ENCODE measurements at regions not wholly inside any gene's neighbourhood (a gene's known extent, or its start where the extent isn't known, plus 50 kb on each side); places are given as distances from the start of the nearest gene placed in this dataset.

GRCh38 chr18:56124186-56124585 lies 514.2 kb downstream of the TXNL1 start:
- no peak overlapping the region for H3K4me3 ChIP-seq (ENCODE audit: insufficient read depth, low read depth, low read length)
- H3K79me2 ChIP-seq (ENCODE audit: insufficient read depth, low read length) = no peaks in the 10 kb centered on the region
- H3K4me2 ChIP-seq (ENCODE audit: low read length) = peak overlapping the region; percentile 33
- H3K4me1 ChIP-seq (ENCODE audit: insufficient read depth, low read length) = peaks cover 10% of the 10 kb centered on the region
- H4K20me1 ChIP-seq (ENCODE audit: insufficient read depth, low read length) = no peaks in the 10 kb centered on the region
- H3K27me3 ChIP-seq (ENCODE audit: insufficient read depth, low read length) = no peaks in the 10 kb centered on the region
- no peak for TF ChIP-seq EZH2 (IDR thresholded peaks at IDR 0.05; ENCODE audit: insufficient read depth, low read length)
- no peak for TF ChIP-seq CTCF (IDR thresholded peaks at IDR 0.05; ENCODE audit: insufficient read depth, low read depth, low read length)
- FAIRE-seq (peak; percentile 78), DNase-seq (ENCODE audit: low read depth) (peak; percentile 96)
- H3K9ac ChIP-seq (ENCODE audit: low read length) = no peak overlapping the region
- no peaks in the 10 kb centered on the region for H3K36me3 Mint-ChIP-seq (ENCODE audit: low read depth, unreplicated experiment)
- H2AFZ ChIP-seq (ENCODE audit: low read depth, low read length) = peak overlapping the region; percentile 6
- no peaks in the 10 kb centered on the region for H3K27me3 Mint-ChIP-seq (ENCODE audit: low read depth, unreplicated experiment)
- H3K9me3 Mint-ChIP-seq (ENCODE audit: unreplicated experiment) = no peaks in the 10 kb centered on the region
- H3K9me3 ChIP-seq (ENCODE audit: insufficient read depth, low read depth, low read length) = no peaks in the 10 kb centered on the region
- H3K4me1 Mint-ChIP-seq (ENCODE audit: low read depth, unreplicated experiment) = peaks cover 6% of the 10 kb centered on the region
- H3K27ac Mint-ChIP-seq (ENCODE audit: unreplicated experiment) = no peak overlapping the region
- no peak overlapping the region for H3K4me3 Mint-ChIP-seq (ENCODE audit: unreplicated experiment)
- peak overlapping the region; percentile 74 for H3K27ac ChIP-seq (ENCODE audit: low read depth, low read length)
- H3K36me3 ChIP-seq (ENCODE audit: insufficient read depth, low read length) = no peaks in the 10 kb centered on the region

- H3K4me1 ChIP-seq (ENCODE audit: insufficient read depth, low read length) = peaks cover 10% of the 10 kb centered on the region
- TF ChIP-seq CTCF (IDR thresholded peaks at IDR 0.05; ENCODE audit: insufficient read depth, low read depth, low read length) (no peak), EZH2 (IDR thresholded peaks at IDR 0.05; ENCODE audit: insufficient read depth, low read length) (no peak)
- H3K79me2 ChIP-seq (ENCODE audit: insufficient read depth, low read length) = no peaks in the 10 kb centered on the region
- no peak overlapping the region for H2AFZ ChIP-seq (ENCODE audit: low read depth, low read length)
- Mint-ChIP-seq H3K27ac (ENCODE audit: unreplicated experiment) (no peak overlapping the region), H3K9me3 (ENCODE audit: unreplicated experiment) (no peaks in the 10 kb centered on the region), H3K36me3 (ENCODE audit: low read depth, unreplicated experiment) (no peaks in the 10 kb centered on the region), H3K4me3 (ENCODE audit: unreplicated experiment) (no peak overlapping the region), H3K4me1 (ENCODE audit: low read depth, unreplicated experiment) (peaks cover 8% of the 10 kb centered on the region), H3K27me3 (ENCODE audit: low read depth, unreplicated experiment) (no peaks in the 10 kb centered on the region)
- no peaks in the 10 kb centered on the region for H3K9me3 ChIP-seq (ENCODE audit: insufficient read depth, low read depth, low read length)
- no peak for FAIRE-seq
- no peak for DNase-seq (ENCODE audit: low read depth)
- H3K27ac ChIP-seq (ENCODE audit: low read depth, low read length) = no peak overlapping the region
- no peaks in the 10 kb centered on the region for H4K20me1 ChIP-seq (ENCODE audit: insufficient read depth, low read length)
- no peaks in the 10 kb centered on the region for H3K27me3 ChIP-seq (ENCODE audit: insufficient read depth, low read length)
- H3K9ac ChIP-seq (ENCODE audit: low read length) = no peak overlapping the region
- no peaks in the 10 kb centered on the region for H3K36me3 ChIP-seq (ENCODE audit: insufficient read depth, low read length)
- H3K4me2 ChIP-seq (ENCODE audit: low read length) = no peak overlapping the region
- no peak overlapping the region for H3K4me3 ChIP-seq (ENCODE audit: insufficient read depth, low read depth, low read length)
Measured at GRCh38 chr18:56121669-56122068, 516.7 kb downstream of the TXNL1 start.

- no peak overlapping the region for H3K4me3 Mint-ChIP-seq (ENCODE audit: unreplicated experiment)
- H3K9me3 Mint-ChIP-seq (ENCODE audit: unreplicated experiment) = no peaks in the 10 kb centered on the region
- no peak overlapping the region for H3K9ac ChIP-seq (ENCODE audit: low read length)
- TF ChIP-seq EZH2 (IDR thresholded peaks at IDR 0.05; ENCODE audit: insufficient read depth, low read length) (no peak), CTCF (IDR thresholded peaks at IDR 0.05; ENCODE audit: insufficient read depth, low read depth, low read length) (no peak)
- H3K27ac ChIP-seq (ENCODE audit: low read depth, low read length) = no peak overlapping the region
- no peak overlapping the region for H3K4me2 ChIP-seq (ENCODE audit: low read length)
- H2AFZ ChIP-seq (ENCODE audit: low read depth, low read length) = no peak overlapping the region
- peaks cover 10% of the 10 kb centered on the region for H3K4me1 ChIP-seq (ENCODE audit: insufficient read depth, low read length)
- no peak for FAIRE-seq
- no peaks in the 10 kb centered on the region for H4K20me1 ChIP-seq (ENCODE audit: insufficient read depth, low read length)
- H3K4me1 Mint-ChIP-seq (ENCODE audit: low read depth, unreplicated experiment) = peaks cover 8% of the 10 kb centered on the region
- no peaks in the 10 kb centered on the region for H3K36me3 ChIP-seq (ENCODE audit: insufficient read depth, low read length)
- no peak overlapping the region for H3K27ac Mint-ChIP-seq (ENCODE audit: unreplicated experiment)
- H3K79me2 ChIP-seq (ENCODE audit: insufficient read depth, low read length) = no peaks in the 10 kb centered on the region
- no peak for DNase-seq (ENCODE audit: low read depth)
- H3K36me3 Mint-ChIP-seq (ENCODE audit: low read depth, unreplicated experiment) = no peaks in the 10 kb centered on the region
- H3K4me3 ChIP-seq (ENCODE audit: insufficient read depth, low read depth, low read length) = no peak overlapping the region
- H3K27me3 Mint-ChIP-seq (ENCODE audit: low read depth, unreplicated experiment) = no peaks in the 10 kb centered on the region
- no peaks in the 10 kb centered on the region for H3K9me3 ChIP-seq (ENCODE audit: insufficient read depth, low read depth, low read length)
- H3K27me3 ChIP-seq (ENCODE audit: insufficient read depth, low read length) = no peaks in the 10 kb centered on the region
Measured at GRCh38 chr18:56120782-56121181, 517.6 kb downstream of the TXNL1 start.
